ENCODE measurements at regions not wholly inside any gene's neighbourhood (a gene's known extent, or its start where the extent isn't known, plus 50 kb on each side); places are given as distances from the start of the nearest gene placed in this dataset.
"Not testable (repeated sequence)": the region's sequence is repeated elsewhere in the genome, so short reads cannot be mapped to it uniquely, and the experiment has no call there.

- DNase-seq (ENCODE audit: low read depth in 2 of 2) = no peak
Observed at GRCh38 chr10:44105696-44106095, 279.2 kb downstream of the CXCL12 start.

GRCh38 chr10:44102726-44103255 is 282.1 kb downstream of the CXCL12 start:
- DNase-seq (ENCODE audit: low read depth in 2 of 2) = no peak

- DNase-seq (ENCODE audit: low read depth in 2 of 2) = no peak
Observed at GRCh38 chr10:44101082-44101481, 283.8 kb downstream of the CXCL12 start.

GRCh38 chr10:44099511-44099910 is 285.4 kb downstream of the CXCL12 start:
- no peak for DNase-seq (ENCODE audit: low read depth in 2 of 2)

GRCh38 chr10:44096217-44096616 is 288.7 kb downstream of the CXCL12 start:
- not testable (repeated sequence) for DNase-seq (ENCODE audit: low read depth in 2 of 2)

- no peak for DNase-seq (ENCODE audit: low read depth in 2 of 2)
Observed at GRCh38 chr10:44089671-44090070, 295.2 kb downstream of the CXCL12 start.

- DNase-seq (ENCODE audit: low read depth in 2 of 2) = no peak
Observed at GRCh38 chr10:44087403-44087802, 297.5 kb downstream of the CXCL12 start.

- no peak for DNase-seq (ENCODE audit: low read depth in 2 of 2)
Observed at GRCh38 chr10:44083719-44084400, 301.0 kb downstream of the CXCL12 start.

- DNase-seq (ENCODE audit: low read depth in 2 of 2) = no peak
Observed at GRCh38 chr10:44071479-44071878, 313.4 kb downstream of the CXCL12 start.

GRCh38 chr10:44070282-44070681 is 314.6 kb downstream of the CXCL12 start:
- DNase-seq (ENCODE audit: low read depth in 2 of 2) = no peak

- no peak for DNase-seq (ENCODE audit: low read depth in 2 of 2)
Observed at GRCh38 chr10:44069573-44069972, 315.3 kb downstream of the CXCL12 start.

GRCh38 chr10:44068716-44069482 is 316.0 kb downstream of the CXCL12 start:
- DNase-seq (ENCODE audit: low read depth in 2 of 2) = no peak

- DNase-seq (ENCODE audit: low read depth in 2 of 2) = no peak
Observed at GRCh38 chr10:44067432-44067831, 317.5 kb downstream of the CXCL12 start.

- DNase-seq (ENCODE audit: low read depth in 2 of 2) = no peak
Observed at GRCh38 chr10:44066527-44067255, 318.2 kb downstream of the CXCL12 start.

GRCh38 chr10:44065788-44066526 is 318.9 kb downstream of the CXCL12 start:
- DNase-seq (ENCODE audit: low read depth in 2 of 2) = no peak

GRCh38 chr10:44064987-44065787 is 319.7 kb downstream of the CXCL12 start:
- DNase-seq (ENCODE audit: low read depth in 2 of 2) = no peak

- DNase-seq (ENCODE audit: low read depth in 2 of 2) = no peak
Observed at GRCh38 chr10:44064317-44064716, 320.6 kb downstream of the CXCL12 start.

- DNase-seq (ENCODE audit: low read depth in 2 of 2) = no peak
Observed at GRCh38 chr10:44063686-44064085, 321.2 kb downstream of the CXCL12 start.

- no peak for DNase-seq (ENCODE audit: low read depth in 2 of 2)
Observed at GRCh38 chr10:44060719-44061118, 324.2 kb downstream of the CXCL12 start.

GRCh38 chr10:44060221-44060620 is 324.7 kb downstream of the CXCL12 start:
- DNase-seq (ENCODE audit: low read depth in 2 of 2) = no peak

GRCh38 chr10:44058259-44058658 is 326.6 kb downstream of the CXCL12 start:
- no peak for DNase-seq (ENCODE audit: low read depth in 2 of 2)
